GM21786 (cell line): ENCODE measurements at regions not wholly inside any gene's neighbourhood (a gene's known extent, or its start where the extent isn't known, plus 50 kb on each side); places are given as distances from the start of the nearest gene placed in this dataset.
"Not testable (repeated sequence)": the region's sequence is repeated elsewhere in the genome, so short reads cannot be mapped to it uniquely, and the experiment has no call there.

Experiments used
- ATAC-seq: cut with Tn5 transposase; IDR thresholded peaks from one replicate; pipeline ENCODE4 v1.9.1; 2021; ENCODE audit not compliant: unreplicated experiment

DNA sequence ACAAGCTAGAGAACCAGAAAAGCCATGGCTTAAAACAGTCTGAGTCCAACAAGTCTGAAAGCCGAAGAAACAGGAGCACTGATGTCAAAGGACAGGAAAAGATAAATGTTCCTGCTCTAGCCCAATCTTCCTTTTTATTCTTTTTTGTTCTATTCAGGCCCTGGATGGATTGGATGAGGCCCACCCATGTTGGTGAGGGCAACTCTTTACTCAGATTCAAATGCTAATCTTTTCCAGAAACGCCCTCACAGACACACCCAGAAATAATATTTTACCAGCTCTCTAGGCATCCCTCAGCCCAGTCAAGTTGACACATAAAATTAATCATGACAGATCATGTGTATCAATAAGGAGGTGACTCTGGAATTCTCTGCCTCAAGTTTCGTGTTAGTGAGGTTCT, 1002.7 kb downstream of the STPG2 start:
- no peak for ATAC-seq

DNA sequence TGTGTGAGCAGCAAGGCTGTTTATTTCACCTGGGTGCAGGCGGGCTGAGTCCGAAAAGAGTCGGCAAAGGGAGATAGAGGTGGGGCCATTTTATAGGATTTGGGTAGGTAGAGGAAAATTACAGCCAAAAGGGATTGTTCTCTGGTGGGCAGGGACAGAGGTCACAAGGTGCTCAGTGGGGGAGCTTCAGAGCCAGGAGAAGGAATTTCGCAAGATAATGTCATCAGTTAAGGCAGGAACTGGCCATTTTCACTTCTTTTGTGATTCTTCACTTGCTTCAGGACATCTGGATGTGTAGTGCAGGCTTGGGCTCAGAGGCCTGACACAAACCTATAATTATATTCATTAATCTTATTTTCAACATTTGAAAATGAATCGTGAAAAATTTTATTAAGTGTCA, 1001.9 kb downstream of the STPG2 start:
- not testable (repeated sequence) for ATAC-seq

DNA sequence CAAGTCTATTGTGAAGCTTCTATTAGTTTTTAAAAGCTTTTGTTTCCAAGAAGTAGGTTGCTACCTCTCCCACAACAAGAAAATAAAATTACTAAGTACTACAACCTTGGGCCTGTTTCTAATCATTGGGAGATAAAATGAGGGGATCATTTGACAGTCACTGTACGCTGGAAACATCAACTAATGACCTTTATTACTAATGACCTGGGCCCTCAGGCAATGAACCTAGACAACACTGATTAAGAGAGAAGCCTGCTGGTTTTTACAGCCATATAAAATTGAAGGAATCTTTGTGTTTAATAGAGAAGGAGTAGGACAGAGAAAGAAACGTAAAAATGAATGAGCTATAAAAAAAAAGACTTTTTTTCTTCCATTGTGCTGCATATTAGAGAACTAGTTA, 1000.9 kb downstream of the STPG2 start:
- ATAC-seq: no peak

DNA sequence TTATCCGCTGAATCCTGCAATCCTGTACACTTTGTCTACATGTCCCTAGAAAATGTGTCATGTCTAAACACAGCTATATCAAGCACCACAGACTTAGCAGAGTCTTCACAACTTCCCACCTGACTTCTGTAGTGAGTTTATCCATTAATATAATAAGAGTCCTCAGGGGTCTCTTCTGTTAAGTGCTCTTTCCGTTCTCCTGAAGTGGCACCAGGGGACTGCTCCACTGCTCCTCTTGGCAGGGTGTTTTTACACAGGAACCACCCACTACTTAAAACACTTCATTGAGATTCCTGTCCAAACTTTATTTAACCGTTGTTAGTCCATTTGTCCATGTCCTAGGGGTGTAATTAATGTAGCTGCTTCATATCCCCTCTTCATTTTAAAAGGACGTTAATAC, 1000.4 kb downstream of the STPG2 start:
- ATAC-seq: no peak

DNA sequence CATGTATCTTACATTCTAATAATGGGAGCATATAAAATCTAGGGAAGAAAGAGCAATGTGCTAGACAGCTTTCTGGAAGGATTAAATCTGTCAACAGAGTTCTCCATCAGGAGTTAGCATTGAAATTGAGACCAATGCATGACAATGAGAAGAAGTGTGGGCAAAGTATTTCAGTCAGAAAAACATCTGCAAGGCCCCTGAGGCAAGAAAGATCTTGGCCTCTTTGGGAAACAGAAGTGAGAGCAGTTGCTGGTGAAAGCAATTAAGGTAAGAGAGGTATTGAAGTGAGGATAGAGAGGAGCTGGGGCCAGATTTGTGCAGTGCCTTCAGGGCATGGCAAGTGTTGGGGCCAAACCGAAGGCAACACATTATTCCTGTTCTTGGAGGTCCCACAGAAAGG, 999.1 kb downstream of the STPG2 start:
- no peak for ATAC-seq

DNA sequence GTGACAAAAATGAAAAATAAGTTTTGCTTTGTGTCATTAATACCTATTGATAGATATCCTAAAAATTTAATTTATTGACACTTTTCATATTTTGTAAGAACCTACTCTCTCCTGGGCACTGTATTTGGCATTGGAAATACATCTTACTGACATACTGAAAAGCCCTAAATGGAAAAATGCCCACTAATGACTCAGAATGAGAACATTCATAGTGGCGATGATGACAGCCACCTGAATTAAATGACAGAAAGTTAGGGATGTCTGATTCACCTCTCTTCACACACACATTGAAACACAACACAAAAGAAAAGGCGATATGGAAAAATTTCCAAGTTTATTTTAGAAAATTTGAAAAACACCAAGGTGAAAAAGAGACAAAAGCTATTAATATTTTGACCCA, 992.3 kb downstream of the STPG2 start:
- ATAC-seq: no peak

DNA sequence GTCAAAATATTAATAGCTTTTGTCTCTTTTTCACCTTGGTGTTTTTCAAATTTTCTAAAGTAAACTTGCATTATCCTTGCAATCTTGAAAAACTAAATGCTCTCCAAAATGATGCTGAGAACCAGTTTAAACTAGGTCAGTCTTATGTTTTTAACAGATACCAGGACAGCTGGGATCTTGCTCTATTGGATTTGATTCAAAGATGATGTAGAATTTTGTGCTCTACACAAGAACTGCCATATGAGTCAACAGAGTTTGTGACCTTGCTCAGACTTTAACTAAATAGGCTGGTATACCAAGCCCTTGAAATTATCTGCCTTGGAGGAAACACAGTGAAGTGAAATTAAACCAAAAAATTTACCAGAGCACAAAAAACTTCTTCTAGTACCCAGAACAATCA, 991.1 kb downstream of the STPG2 start:
- no peak for ATAC-seq

DNA sequence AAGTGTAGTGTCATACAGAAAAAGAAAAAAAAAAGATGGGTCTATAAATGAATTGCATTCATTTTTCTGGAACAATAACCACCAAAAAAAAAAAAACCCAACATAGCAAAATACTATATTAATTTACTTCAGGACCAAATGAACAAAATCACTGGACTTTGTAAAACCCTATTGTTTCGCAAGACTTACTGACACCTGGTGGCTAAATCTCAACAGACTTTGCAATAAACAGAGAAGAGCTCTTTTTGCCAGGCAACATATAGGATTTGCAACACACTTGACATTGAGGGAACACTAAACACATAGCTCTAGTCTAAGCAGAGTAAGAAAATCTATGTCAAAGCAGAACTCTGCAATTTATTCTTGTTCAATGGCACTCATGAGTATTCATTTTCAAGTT, 990.2 kb downstream of the STPG2 start:
- ATAC-seq: no peak

DNA sequence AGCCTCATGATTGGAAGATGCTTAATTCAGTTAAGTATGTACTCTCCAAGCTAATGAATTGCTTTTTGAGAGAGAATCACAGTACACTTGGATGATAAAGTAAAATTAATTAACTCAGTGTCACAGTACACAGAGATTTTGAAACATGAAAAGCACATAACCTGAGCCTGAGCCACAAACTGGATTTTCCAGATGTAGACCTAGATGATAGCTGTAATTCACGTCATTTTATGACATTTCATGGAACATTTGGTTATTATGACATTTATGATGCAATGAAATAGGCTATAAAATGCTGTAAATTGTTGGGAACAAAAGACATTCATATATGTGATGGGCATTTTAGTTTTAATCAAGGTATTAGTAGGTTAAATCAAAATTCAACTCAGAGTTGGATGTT, 983.7 kb downstream of the STPG2 start:
- ATAC-seq: no peak

DNA sequence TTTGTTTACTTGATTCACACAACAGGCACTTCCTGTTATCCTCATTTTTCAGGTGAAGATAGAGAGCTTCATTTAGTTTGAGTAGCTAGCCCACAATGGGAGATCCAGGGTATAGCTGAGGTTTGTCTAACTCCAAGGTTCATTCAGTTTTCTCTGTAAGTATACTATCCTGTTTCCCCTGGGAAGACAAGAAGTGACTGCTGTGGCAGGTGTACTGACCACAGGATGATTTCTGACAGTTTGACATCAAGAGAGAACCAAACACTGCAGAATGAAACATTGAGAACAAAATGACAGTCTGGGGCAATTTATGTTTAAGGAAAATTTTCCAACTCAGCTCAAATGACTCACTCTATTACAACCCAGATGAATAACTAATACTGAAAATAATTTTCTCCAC, 958.0 kb downstream of the STPG2 start:
- no peak for ATAC-seq

DNA sequence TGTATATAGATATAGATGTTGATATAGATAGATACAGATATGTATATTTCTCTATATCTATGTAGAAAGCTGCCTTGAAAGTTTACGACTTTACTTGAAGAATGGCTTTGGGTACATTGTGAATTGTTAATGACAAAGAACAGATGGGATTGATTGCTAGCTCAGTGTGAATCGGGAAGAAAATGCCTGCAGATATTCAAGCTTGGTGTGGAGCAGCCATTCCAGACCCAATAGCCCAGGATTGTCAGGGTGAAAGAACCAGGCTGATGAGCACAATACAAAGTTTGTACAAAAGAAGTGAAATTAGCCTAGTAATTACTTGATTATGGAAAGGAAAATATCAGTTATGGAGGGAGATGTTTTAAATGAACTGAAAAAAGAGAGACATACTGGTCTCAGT, 946.2 kb downstream of the STPG2 start:
- no peak for ATAC-seq

DNA sequence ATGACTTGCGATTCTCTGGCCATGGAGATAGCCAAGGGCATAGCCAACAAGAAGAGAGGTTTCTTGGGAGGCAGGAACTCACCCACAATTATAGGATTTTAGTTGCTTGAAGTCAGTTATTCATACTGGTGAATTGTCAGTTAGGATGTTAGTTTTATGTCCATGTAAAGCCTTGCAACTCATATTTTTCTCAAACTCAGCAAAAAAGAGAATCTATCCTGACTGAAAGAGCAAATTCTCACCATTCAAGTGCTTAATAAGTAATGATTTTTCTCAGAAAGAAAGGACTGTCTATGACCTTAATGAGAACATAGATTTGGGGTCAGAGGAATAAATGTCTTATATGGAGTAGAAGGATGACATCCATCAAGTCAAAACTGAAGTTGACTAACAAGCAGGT, 934.5 kb downstream of the STPG2 start:
- no peak for ATAC-seq

DNA sequence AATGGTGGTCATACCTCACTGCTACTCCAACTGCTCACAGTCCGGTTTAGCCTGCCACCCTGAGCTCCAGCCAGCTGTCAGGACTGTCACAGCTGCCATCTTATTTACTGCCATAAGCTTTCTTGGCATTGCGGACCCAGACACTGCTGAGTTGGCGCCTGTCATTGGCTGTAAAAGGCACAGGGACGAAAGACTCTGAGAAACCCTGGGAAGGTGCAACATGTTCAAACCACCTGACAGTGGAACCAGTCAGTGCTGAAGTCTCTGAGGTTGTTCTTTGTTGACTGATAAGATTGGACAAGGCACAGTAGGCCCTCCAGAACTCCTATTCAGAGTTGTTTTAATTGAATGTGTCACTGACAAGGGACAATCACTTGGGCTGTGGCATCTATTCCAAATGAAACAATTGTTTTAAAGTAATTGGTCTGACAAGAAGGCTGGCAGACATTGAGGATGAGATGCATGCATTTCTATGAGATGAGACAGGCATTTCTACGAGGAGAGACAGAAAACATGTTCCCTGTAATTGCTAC, 927.8 kb downstream of the STPG2 start:
- no peak for ATAC-seq

DNA sequence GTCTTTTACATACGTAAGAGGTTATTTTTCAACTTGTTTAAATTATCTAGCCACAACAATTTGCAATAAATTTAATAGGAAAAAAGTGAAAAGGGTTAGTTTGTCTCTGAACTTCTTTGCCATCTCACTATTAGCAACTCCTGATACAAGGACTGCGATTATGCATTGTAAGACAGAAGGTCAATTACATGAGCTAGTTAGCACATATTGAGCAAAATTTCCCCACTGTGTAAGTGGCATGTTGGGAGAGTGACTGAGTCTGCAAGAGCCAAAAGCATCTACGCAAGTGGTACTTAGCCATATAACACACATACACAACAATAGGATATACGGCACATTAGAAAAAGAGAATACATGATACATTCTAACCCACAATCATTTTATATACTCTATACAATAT, 927.2 kb downstream of the STPG2 start:
- ATAC-seq: no peak

DNA sequence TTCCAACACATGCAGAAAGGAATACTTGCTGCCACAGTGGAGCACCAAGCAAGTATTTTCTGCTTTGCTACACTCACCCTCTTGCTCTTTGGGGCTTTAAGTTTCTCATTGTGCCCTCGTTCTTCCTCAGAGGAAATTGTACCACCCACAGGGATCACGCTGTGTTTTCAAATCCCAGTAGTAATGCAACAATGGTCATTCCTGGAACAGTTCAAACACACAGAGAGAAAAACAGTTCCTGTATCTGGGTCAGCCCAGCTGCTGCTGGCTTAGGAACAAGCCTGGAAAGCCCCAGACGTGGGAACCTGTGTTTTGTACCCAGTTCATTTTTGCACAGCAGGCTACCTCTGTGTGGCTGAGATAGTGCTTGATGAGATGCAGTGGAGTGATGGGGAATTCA, 907.8 kb downstream of the STPG2 start:
- ATAC-seq: no peak

DNA sequence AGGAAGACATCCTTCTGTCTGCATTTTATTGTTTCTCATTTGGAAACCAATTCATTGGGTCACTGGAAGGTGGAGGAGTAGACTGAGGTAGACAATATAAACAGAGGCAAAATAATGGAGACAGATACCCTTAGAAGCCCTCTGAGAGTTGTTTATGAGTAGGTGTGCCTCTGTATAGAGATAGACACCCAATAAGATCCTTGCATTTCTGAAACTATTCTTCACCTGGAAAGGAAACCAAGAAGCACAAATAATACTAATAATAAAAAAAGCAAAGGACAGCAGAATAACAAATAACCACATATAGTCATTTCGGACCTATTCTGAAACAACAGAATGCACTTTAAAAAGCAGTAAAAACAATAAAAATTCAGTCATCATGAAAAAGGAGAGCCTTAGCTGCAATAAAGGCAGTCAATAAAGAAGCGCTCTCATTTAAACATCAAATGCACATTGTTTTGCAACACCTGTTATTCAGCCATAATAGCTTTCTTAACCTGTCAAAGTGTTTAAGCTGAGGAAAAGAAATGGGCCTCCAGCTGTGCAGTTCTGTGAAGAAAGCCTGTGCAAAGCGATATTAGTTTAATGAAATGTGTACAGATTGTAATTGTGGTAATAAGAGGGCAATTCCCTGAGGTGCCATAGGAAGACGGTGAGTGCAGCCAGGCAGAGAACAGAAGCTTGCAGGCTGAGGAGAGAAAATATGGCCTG, 904.2 kb downstream of the STPG2 start:
- ATAC-seq: no peak

DNA sequence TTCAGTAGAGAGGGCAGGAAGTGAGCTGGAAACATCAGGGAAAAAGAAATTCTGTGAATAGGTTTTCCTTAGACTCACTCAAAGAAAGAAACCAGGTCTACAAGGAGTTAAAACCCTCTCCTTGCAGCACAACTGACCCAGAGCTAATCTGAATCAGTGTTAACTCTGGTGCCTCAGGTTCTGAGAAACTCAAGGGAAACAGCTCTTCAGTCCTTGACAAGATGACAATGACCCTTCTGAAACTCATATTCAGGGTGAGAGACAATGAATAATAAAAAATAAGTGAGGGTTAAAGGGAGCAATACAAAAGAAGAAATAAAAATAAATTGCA, 903.6 kb downstream of the STPG2 start:
- ATAC-seq: no peak

DNA sequence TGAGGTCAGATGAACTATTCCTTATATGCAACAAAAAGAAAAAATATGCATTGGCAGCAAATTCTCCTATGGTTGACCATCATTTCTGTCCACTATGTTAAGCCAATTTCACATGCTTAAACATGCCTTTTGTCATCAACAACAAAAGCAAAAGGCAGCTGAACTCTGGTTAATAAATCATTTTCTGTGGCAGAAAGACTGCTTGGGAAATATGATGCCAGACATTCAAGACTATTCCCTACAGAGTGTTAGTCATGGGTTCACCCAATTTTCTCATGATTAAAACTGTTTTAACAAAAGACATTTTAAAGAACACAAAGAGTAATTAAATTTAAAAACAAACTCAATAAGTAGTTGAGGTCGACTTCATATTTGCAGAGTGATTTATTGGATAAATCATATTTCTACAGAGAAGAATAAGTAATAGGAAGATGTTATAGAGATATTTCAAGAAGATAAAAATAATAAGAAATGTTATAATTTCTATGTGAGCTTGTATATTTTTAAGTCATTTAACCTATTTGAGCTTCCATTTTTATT, 890.6 kb downstream of the STPG2 start:
- no peak for ATAC-seq

DNA sequence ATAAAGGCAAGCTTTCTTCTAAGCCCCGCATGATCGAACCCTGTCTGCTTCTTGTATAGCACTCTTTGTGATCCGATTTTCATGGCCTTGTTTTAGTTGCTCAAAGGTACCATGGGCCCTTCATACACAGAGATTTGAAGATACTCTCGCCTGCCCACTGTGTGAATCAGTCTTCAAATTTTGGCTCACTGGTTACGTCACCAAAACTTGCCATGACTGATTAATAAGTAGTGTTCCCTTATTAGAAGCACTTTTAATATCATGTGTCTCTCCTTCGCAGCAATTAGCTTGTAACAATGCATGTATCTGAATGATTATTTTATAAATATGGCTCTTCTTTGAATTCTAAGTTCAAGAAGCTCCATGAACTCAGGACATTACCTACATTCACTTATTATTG, 880.5 kb downstream of the STPG2 start:
- no peak for ATAC-seq

DNA sequence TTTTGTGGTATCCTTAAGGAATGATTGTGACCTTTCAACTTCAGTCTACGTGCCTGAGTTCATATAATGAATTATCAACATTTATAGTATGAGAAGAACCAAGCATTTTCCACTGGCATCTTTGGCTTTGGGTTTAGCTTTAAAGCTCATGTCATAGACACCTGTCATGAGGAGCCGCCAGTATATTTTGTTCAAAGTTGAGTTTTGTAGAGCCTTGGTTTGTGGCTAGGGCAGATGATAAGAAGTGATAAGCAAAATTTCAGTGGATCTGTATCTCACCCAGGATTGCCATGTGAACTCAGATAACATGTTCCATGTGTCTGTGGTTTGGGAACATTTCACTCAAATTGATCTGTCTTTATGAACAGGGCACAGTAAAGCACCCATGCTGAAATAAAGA, 873.2 kb downstream of the STPG2 start:
- no peak for ATAC-seq

DNA sequence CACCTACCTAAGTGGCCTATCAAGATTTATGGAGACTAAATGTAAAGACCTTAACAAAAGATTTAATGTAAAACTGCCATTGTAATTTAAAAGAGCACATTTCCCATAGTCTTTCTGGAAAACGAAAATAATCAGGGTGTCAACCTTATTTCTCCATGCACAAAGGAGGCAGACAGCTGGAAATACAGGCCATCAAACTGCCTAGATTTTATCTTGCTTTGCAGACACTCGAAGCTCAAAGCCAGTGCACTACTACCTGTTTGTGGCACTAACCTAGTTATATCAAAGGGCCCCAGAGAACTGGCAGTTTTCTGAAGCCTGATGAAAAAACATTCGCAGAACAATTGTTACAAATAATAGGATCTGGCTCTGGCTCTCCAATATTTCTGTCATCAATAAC, 863.9 kb downstream of the STPG2 start:
- no peak for ATAC-seq

DNA sequence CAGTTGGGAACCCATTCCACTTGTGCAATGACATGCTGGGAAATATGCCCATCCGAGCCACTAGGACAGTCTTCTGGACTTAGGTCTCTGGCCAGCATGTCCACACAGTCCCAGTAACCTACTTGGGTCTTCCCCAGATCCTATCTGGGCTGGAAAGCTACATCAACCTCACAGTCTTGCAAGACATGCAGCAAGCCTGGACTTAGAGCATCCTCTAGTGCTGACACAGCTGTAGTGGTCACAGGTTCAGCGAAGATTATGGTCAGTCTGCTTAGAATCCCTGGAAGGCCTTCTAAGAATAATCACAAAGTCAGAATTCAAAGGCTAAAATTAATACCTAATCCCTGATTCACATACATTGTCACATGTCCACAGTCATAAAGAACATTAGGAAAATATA, 842.7 kb downstream of the STPG2 start:
- ATAC-seq: no peak

DNA sequence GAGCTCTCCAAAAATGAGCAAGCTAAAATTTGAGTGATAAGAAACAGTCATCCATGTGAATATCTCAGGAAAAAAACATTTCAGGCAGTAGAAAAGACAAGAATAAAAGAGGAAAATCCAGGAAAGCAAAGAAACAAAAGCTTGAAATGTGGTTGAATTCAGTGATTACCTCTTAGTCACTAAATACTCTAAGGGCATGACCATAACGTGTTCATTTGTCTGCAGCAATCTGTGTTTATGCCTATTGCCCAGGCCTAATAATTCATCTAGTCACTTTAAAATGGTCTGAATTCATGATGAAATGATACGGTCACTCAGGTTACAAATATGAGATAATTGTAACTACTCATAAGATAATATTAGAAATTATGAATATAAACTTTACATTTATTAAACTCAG, 837.9 kb downstream of the STPG2 start:
- ATAC-seq: no peak
